Activated naive CD8-positive, alpha-beta T cell treated with anti-CD3 and anti-CD28 coated beads, Interleukin-2, amount 10 ng/mL, durations not matched to agents 7 days and 5 days (primary cell): ENCODE measurements at regions not wholly inside any gene's neighbourhood (a gene's known extent, or its start where the extent isn't known, plus 50 kb on each side); places are given as distances from the start of the nearest gene placed in this dataset.

ENCODE experiments used
- ATAC-seq: fragments of 150-1000 bp; cut with Tn5 transposase; one replicate; pipeline ENCODE4 v1.10.0; 2021; ENCODE audit warnings: low read depth, moderate library complexity
- POLR2A ChIA-PET: fragments of 350-600 bp; sonication (Branson Sonifier 250); formaldehyde crosslinking; loops from one replicate; lab custom pipeline; 2021; ENCODE audit warnings: antibody characterized with exemption; lab: Charles Lee
- DNase-seq: peaks from one replicate; pipeline ENCODE4 v3.0.0; 2021
- H3K27ac Mint-ChIP-seq: one replicate; pipeline ENCODE4 v1.8.0; 2022; ENCODE audit warnings: mild to moderate bottlenecking, mixed read lengths
- H3K27me3 Mint-ChIP-seq: one replicate; pipeline ENCODE4 v1.8.0; 2022; ENCODE audit warnings: mild to moderate bottlenecking, moderate library complexity, mixed read lengths
- H3K36me3 Mint-ChIP-seq: one replicate; pipeline ENCODE4 v1.8.0; 2021; ENCODE audit warnings: mild to moderate bottlenecking, mixed read lengths
- H3K4me1 Mint-ChIP-seq: one replicate; pipeline ENCODE4 v1.8.0; 2021; ENCODE audit warnings: mixed read lengths
- H3K4me3 Mint-ChIP-seq: one replicate; pipeline ENCODE4 v1.8.0; 2022; ENCODE audit warnings: mild to moderate bottlenecking, moderate library complexity, mixed read lengths
- H3K9me3 Mint-ChIP-seq: one replicate; pipeline ENCODE4 v1.8.0; 2021; ENCODE audit warnings: mixed read lengths

- no peak overlapping the region for H3K27ac Mint-ChIP-seq
- no peaks in the 10 kb centered on the region for H3K9me3 Mint-ChIP-seq
- ATAC-seq (no peak), DNase-seq (no peak)
- H3K4me3 Mint-ChIP-seq: no peak overlapping the region
- H3K36me3 Mint-ChIP-seq: no peaks in the 10 kb centered on the region
- POLR2A ChIA-PET: no interaction called here
- H3K4me1 Mint-ChIP-seq: no peaks in the 10 kb centered on the region
- no peaks in the 10 kb centered on the region for H3K27me3 Mint-ChIP-seq
Observed at GRCh38 chr9:119775410-119775809, 406.2 kb upstream of the BRINP1 start.

- H3K27ac Mint-ChIP-seq: no peak overlapping the region
- H3K4me1 Mint-ChIP-seq: no peaks in the 10 kb centered on the region
Observed at GRCh38 chr9:119773823-119774222, 404.6 kb upstream of the BRINP1 start.

GRCh38 chr9:119771341-119771740 lies 402.1 kb upstream of the BRINP1 start:
- no peaks in the 10 kb centered on the region for H3K36me3 Mint-ChIP-seq
- H3K9me3 Mint-ChIP-seq: no peaks in the 10 kb centered on the region
- no peak overlapping the region for H3K4me3 Mint-ChIP-seq
- no peaks in the 10 kb centered on the region for H3K4me1 Mint-ChIP-seq
- H3K27me3 Mint-ChIP-seq: no peaks in the 10 kb centered on the region
- no peak for ATAC-seq
- DNase-seq: no peak
- no peak overlapping the region for H3K27ac Mint-ChIP-seq
- POLR2A ChIA-PET: no interaction called here

More at GRCh38 chr9:119773823-119774222, 404.6 kb upstream of the BRINP1 start:
- DNase-seq (no peak), ATAC-seq (no peak)
- POLR2A ChIA-PET: no interaction called here
- H3K4me3 Mint-ChIP-seq: no peak overlapping the region
- H3K27me3 Mint-ChIP-seq: no peaks in the 10 kb centered on the region
- no peaks in the 10 kb centered on the region for H3K36me3 Mint-ChIP-seq
- H3K9me3 Mint-ChIP-seq: no peaks in the 10 kb centered on the region

GRCh38 chr9:119768266-119768665 lies 399.0 kb upstream of the BRINP1 start:
- DNase-seq (no peak), ATAC-seq (no peak)
- POLR2A ChIA-PET: no interaction called here
- Mint-ChIP-seq H3K36me3 (no peaks in the 10 kb centered on the region), H3K27ac (no peak overlapping the region), H3K4me1 (no peaks in the 10 kb centered on the region), H3K27me3 (no peaks in the 10 kb centered on the region), H3K4me3 (no peak overlapping the region), H3K9me3 (no peaks in the 10 kb centered on the region)

GRCh38 chr9:119765632-119766175 lies 396.5 kb upstream of the BRINP1 start:
- POLR2A ChIA-PET: no interaction called here

GRCh38 chr9:119763260-119763659 lies 394.0 kb upstream of the BRINP1 start:
- no peak overlapping the region for H3K27ac Mint-ChIP-seq
- POLR2A ChIA-PET: no interaction called here
- H3K27me3 Mint-ChIP-seq: no peaks in the 10 kb centered on the region
- no peaks in the 10 kb centered on the region for H3K9me3 Mint-ChIP-seq
- no peak for DNase-seq
- H3K4me3 Mint-ChIP-seq: no peak overlapping the region
- no peak for ATAC-seq
- H3K36me3 Mint-ChIP-seq: no peaks in the 10 kb centered on the region
- H3K4me1 Mint-ChIP-seq: no peaks in the 10 kb centered on the region

More at GRCh38 chr9:119765632-119766175, 396.5 kb upstream of the BRINP1 start:
- ATAC-seq: no peak
- no peak for DNase-seq
- H3K27ac Mint-ChIP-seq: no peak overlapping the region
- no peak overlapping the region for H3K4me3 Mint-ChIP-seq
- no peaks in the 10 kb centered on the region for H3K9me3 Mint-ChIP-seq
- H3K4me1 Mint-ChIP-seq: no peaks in the 10 kb centered on the region
- no peaks in the 10 kb centered on the region for H3K36me3 Mint-ChIP-seq
- H3K27me3 Mint-ChIP-seq: no peaks in the 10 kb centered on the region

- Mint-ChIP-seq H3K36me3 (no peaks in the 10 kb centered on the region), H3K27me3 (no peaks in the 10 kb centered on the region), H3K9me3 (no peaks in the 10 kb centered on the region), H3K4me3 (no peak overlapping the region), H3K27ac (no peak overlapping the region), H3K4me1 (no peaks in the 10 kb centered on the region)
- POLR2A ChIA-PET: no interaction called here
- ATAC-seq (no peak), DNase-seq (no peak)
Observed at GRCh38 chr9:119761812-119762211, 392.6 kb upstream of the BRINP1 start.

GRCh38 chr9:119758990-119759389 lies 389.8 kb upstream of the BRINP1 start:
- H3K36me3 Mint-ChIP-seq: no peaks in the 10 kb centered on the region
- no peak overlapping the region for H3K4me3 Mint-ChIP-seq
- ATAC-seq: no peak
- no peak overlapping the region for H3K27ac Mint-ChIP-seq
- H3K9me3 Mint-ChIP-seq: no peaks in the 10 kb centered on the region
- no peak for DNase-seq
- POLR2A ChIA-PET: no interaction called here
- no peaks in the 10 kb centered on the region for H3K4me1 Mint-ChIP-seq
- H3K27me3 Mint-ChIP-seq: no peaks in the 10 kb centered on the region

GRCh38 chr9:119758241-119758640 lies 389.0 kb upstream of the BRINP1 start:
- Mint-ChIP-seq H3K27ac (no peak overlapping the region), H3K9me3 (no peaks in the 10 kb centered on the region), H3K36me3 (no peaks in the 10 kb centered on the region), H3K4me1 (no peaks in the 10 kb centered on the region), H3K27me3 (no peaks in the 10 kb centered on the region), H3K4me3 (no peak overlapping the region)
- DNase-seq (no peak), ATAC-seq (no peak)
- POLR2A ChIA-PET: no interaction called here

GRCh38 chr9:119739476-119739875 lies 370.2 kb upstream of the BRINP1 start:
- no peak for ATAC-seq
- Mint-ChIP-seq H3K27ac (no peak overlapping the region), H3K4me1 (no peaks in the 10 kb centered on the region), H3K9me3 (peaks cover 7% of the 10 kb centered on the region), H3K27me3 (no peaks in the 10 kb centered on the region), H3K4me3 (no peak overlapping the region), H3K36me3 (no peaks in the 10 kb centered on the region)
- no peak for DNase-seq
- POLR2A ChIA-PET: no interaction called here

GRCh38 chr9:119736491-119737454 lies 367.5 kb upstream of the BRINP1 start:
- Mint-ChIP-seq H3K4me3 (no peak overlapping the region), H3K9me3 (no peaks in the 10 kb centered on the region), H3K4me1 (no peaks in the 10 kb centered on the region), H3K27me3 (no peaks in the 10 kb centered on the region), H3K27ac (no peak overlapping the region), H3K36me3 (no peaks in the 10 kb centered on the region)
- no peak for DNase-seq
- no peak for ATAC-seq
- POLR2A ChIA-PET: no interaction called here

GRCh38 chr9:119727988-119728387 lies 358.8 kb upstream of the BRINP1 start:
- Mint-ChIP-seq H3K27ac (no peak overlapping the region), H3K9me3 (no peaks in the 10 kb centered on the region), H3K4me3 (no peak overlapping the region), H3K27me3 (no peaks in the 10 kb centered on the region), H3K36me3 (no peaks in the 10 kb centered on the region), H3K4me1 (no peaks in the 10 kb centered on the region)
- POLR2A ChIA-PET: no interaction called here
- ATAC-seq (no peak), DNase-seq (no peak)

- no peak for ATAC-seq
- H3K9me3 Mint-ChIP-seq: no peaks in the 10 kb centered on the region
- POLR2A ChIA-PET: no interaction called here
- no peaks in the 10 kb centered on the region for H3K36me3 Mint-ChIP-seq
- H3K27ac Mint-ChIP-seq: no peak overlapping the region
- DNase-seq: no peak
- H3K4me3 Mint-ChIP-seq: no peak overlapping the region
- no peaks in the 10 kb centered on the region for H3K27me3 Mint-ChIP-seq
- no peaks in the 10 kb centered on the region for H3K4me1 Mint-ChIP-seq
Observed at GRCh38 chr9:119726035-119726434, 356.8 kb upstream of the BRINP1 start.

GRCh38 chr9:119722384-119722783 lies 353.1 kb upstream of the BRINP1 start:
- no peak overlapping the region for H3K4me3 Mint-ChIP-seq
- DNase-seq (no peak), ATAC-seq (no peak)
- H3K27me3 Mint-ChIP-seq: no peaks in the 10 kb centered on the region
- H3K36me3 Mint-ChIP-seq: no peaks in the 10 kb centered on the region
- H3K9me3 Mint-ChIP-seq: no peaks in the 10 kb centered on the region
- no peaks in the 10 kb centered on the region for H3K4me1 Mint-ChIP-seq
- no peak overlapping the region for H3K27ac Mint-ChIP-seq
- POLR2A ChIA-PET: no interaction called here
